ENCODE measurements at regions not wholly inside any gene's neighbourhood (a gene's known extent, or its start where the extent isn't known, plus 50 kb on each side); places are given as distances from the start of the nearest gene placed in this dataset.
"Not testable (repeated sequence)": the region's sequence is repeated elsewhere in the genome, so short reads cannot be mapped to it uniquely, and the experiment has no call there.

- TF ChIP-seq, protein P1, sequence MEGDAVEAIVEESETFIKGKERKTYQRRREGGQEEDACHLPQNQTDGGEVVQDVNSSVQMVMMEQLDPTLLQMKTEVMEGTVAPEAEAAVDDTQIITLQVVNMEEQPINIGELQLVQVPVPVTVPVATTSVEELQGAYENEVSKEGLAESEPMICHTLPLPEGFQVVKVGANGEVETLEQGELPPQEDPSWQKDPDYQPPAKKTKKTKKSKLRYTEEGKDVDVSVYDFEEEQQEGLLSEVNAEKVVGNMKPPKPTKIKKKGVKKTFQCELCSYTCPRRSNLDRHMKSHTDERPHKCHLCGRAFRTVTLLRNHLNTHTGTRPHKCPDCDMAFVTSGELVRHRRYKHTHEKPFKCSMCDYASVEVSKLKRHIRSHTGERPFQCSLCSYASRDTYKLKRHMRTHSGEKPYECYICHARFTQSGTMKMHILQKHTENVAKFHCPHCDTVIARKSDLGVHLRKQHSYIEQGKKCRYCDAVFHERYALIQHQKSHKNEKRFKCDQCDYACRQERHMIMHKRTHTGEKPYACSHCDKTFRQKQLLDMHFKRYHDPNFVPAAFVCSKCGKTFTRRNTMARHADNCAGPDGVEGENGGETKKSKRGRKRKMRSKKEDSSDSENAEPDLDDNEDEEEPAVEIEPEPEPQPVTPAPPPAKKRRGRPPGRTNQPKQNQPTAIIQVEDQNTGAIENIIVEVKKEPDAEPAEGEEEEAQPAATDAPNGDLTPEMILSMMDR (IDR thresholded peaks at IDR 0.05; ENCODE audit: low read depth, low read length), result peak; percentile 27
- TF ChIP-seq EZH2phosphoT487 (IDR thresholded peaks at IDR 0.05; ENCODE audit: low read depth), result not testable (repeated sequence)
These were observed 445.7 kb downstream of the CCT8L2 start for GRCh38 chr22:16146916-16147315.

Measured in OCI-LY3 (cell line).